ENCODE measurements at regions not wholly inside any gene's neighbourhood (a gene's known extent, or its start where the extent isn't known, plus 50 kb on each side); places are given as distances from the start of the nearest gene placed in this dataset.
A peak's percentile ranks its signal among the peaks of the same experiment; 100 is the strongest.

DNA sequence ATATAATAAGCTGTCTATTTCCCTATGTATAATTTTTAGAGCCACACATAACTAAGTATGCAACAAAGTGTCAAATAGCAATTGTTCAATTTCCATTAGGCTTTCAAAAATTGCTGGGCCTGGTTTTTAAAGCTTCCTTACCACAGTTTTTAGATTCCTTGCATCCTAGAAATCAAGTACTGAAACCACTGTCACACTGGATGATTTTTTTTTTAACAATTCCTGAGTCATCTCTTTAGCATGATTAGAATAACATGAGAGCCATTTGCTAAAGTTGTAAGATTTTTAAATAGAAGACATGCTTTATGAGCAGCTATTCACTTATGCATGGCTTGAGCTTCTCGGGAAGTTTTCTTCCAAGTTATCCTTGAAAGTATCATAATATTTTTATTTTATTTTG, 319.5 kb upstream of the NXPH2 start:
- H3K9me3 ChIP-seq (ENCODE audit: low read length): no peaks in the 10 kb centered on the region
- H2AFZ ChIP-seq (ENCODE audit: low read length): no peak overlapping the region
- BruUV-seq (replicated peaks): no TSS peak
- no peaks in the 10 kb centered on the region; the same call in 1 of the 2 replicates for H3K9me2 ChIP-seq (replicated peaks; ENCODE audit: low read length)
- intact Hi-C loops (cut with micrococcal nuclease): no loop called here
- H4K20me1 ChIP-seq (ENCODE audit: low read length): no peaks in the 10 kb centered on the region
- H3K27ac ChIP-seq (ENCODE audit: low read length): no peak overlapping the region
- POLR2A ChIA-PET (ENCODE audit: unreplicated experiment): no interaction called here
- no peaks in the 10 kb centered on the region for H3K27me3 ChIP-seq (ENCODE audit: low read length)
- ATAC-seq (no peak), DNase-seq (no peak)
- H3K4me2 ChIP-seq (ENCODE audit: low read length): no peak overlapping the region
- H3K9ac ChIP-seq (ENCODE audit: low read length): no peak overlapping the region
- H3K4me1 ChIP-seq (ENCODE audit: insufficient read depth, low read length): no peaks in the 10 kb centered on the region
- no peaks in the 10 kb centered on the region for H3K79me2 ChIP-seq (ENCODE audit: low read length)
- H3K4me3 ChIP-seq (ENCODE audit: low read length): no peak overlapping the region
- H3K36me3 ChIP-seq (ENCODE audit: low read depth, low read length): no peaks in the 10 kb centered on the region
- TF ChIP-seq, protein P1, sequence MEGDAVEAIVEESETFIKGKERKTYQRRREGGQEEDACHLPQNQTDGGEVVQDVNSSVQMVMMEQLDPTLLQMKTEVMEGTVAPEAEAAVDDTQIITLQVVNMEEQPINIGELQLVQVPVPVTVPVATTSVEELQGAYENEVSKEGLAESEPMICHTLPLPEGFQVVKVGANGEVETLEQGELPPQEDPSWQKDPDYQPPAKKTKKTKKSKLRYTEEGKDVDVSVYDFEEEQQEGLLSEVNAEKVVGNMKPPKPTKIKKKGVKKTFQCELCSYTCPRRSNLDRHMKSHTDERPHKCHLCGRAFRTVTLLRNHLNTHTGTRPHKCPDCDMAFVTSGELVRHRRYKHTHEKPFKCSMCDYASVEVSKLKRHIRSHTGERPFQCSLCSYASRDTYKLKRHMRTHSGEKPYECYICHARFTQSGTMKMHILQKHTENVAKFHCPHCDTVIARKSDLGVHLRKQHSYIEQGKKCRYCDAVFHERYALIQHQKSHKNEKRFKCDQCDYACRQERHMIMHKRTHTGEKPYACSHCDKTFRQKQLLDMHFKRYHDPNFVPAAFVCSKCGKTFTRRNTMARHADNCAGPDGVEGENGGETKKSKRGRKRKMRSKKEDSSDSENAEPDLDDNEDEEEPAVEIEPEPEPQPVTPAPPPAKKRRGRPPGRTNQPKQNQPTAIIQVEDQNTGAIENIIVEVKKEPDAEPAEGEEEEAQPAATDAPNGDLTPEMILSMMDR (conservative IDR thresholded peaks at IDR 0.05; ENCODE audit: low read depth, low read length): no peak
- TF ChIP-seq EZH2 (IDR thresholded peaks at IDR 0.05; ENCODE audit: low read length, unreplicated experiment): no peak
- TF ChIP-seq EZH2phosphoT487 (IDR thresholded peaks at IDR 0.05; ENCODE audit: borderline replicate concordance, low read length): no peak
- CTCF ChIA-PET: no interaction called here
- no peaks in the 10 kb centered on the region for H3F3A ChIP-seq (ENCODE audit: low read length, unreplicated experiment)

DNA sequence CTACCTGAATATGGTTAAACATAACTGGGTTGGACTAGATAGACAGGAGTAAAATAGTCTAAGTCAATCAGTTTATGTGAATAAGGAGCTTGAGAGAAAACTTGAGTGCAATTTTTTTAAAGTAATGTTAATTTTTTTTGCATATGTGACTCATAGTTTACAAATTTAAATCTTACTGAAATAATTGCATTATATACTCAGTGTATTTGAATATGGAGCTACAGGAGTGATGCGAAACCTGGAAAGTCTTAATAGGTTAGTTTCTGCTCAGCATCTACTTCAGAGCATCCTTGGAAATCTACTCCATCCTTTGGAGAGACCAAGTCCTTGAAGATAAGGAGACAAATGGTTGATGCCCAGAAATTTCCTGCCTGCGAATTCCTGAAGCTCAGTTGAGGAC, 318.8 kb upstream of the NXPH2 start:
- H3K4me2 ChIP-seq (ENCODE audit: low read length): no peak overlapping the region
- no peak overlapping the region for H3K4me3 ChIP-seq (ENCODE audit: low read length)
- H2AFZ ChIP-seq (ENCODE audit: low read length): no peak overlapping the region
- ChIA-PET POLR2A (ENCODE audit: unreplicated experiment) (no interaction called here), CTCF (no interaction called here)
- intact Hi-C loops (cut with micrococcal nuclease): no loop called here
- DNase-seq: no peak
- H3K79me2 ChIP-seq (ENCODE audit: low read length): no peaks in the 10 kb centered on the region
- no peaks in the 10 kb centered on the region for H3K36me3 ChIP-seq (ENCODE audit: low read depth, low read length)
- ATAC-seq: no peak
- TF ChIP-seq EZH2phosphoT487 (IDR thresholded peaks at IDR 0.05; ENCODE audit: borderline replicate concordance, low read length) (no peak), EZH2 (IDR thresholded peaks at IDR 0.05; ENCODE audit: low read length, unreplicated experiment) (no peak)
- TF ChIP-seq, protein P1 (conservative IDR thresholded peaks at IDR 0.05; ENCODE audit: low read depth, low read length): no peak
- BruUV-seq (replicated peaks): no TSS peak
- H4K20me1 ChIP-seq (ENCODE audit: low read length): no peaks in the 10 kb centered on the region
- no peak overlapping the region for H3K27ac ChIP-seq (ENCODE audit: low read length)
- H3K9me2 ChIP-seq (replicated peaks; ENCODE audit: low read length): no peaks in the 10 kb centered on the region; the same call in 1 of the 2 replicates
- no peaks in the 10 kb centered on the region for H3K27me3 ChIP-seq (ENCODE audit: low read length)
- H3K9ac ChIP-seq (ENCODE audit: low read length): no peak overlapping the region
- no peaks in the 10 kb centered on the region for H3K9me3 ChIP-seq (ENCODE audit: low read length)
- H3K4me1 ChIP-seq (ENCODE audit: insufficient read depth, low read length): no peaks in the 10 kb centered on the region
- H3F3A ChIP-seq (ENCODE audit: low read length, unreplicated experiment): no peaks in the 10 kb centered on the region

DNA sequence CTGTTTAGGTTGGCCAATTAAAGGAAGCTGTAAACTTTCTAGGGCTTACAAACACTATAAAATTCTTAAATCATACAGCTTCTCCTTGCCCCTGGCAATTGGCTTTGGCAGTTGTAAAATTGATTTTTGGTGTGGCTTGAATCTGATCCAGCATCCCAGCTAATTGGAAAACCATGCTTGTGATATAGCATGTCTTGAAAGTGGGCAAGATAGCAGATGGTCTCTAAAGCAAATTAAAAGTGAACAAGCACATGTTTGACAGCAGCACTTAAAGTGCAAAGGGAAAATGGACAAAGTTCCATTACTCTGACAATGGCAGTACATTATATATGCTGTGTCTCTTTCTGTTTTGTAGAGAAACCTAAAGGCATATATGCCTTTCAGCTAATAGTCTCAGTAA, 302.9 kb upstream of the NXPH2 start:
- no peak overlapping the region for H3K4me2 ChIP-seq (ENCODE audit: low read length)
- CTCF ChIA-PET: interaction anchor here (0.6 kb wide), 1 partner anchor 135 kb away, joined by 3 read pairs; no protein-coding TSS in a partner anchor
- no peak overlapping the region for H3K9ac ChIP-seq (ENCODE audit: low read length)
- POLR2A ChIA-PET (ENCODE audit: unreplicated experiment): no interaction called here
- H3K27ac ChIP-seq (ENCODE audit: low read length): no peak overlapping the region
- no TSS peak for BruUV-seq (replicated peaks)
- intact Hi-C loops (cut with micrococcal nuclease): loop anchor here (5.0 kb wide), 1 partner anchor 136 kb away; no protein-coding TSS in a partner anchor
- H3K9me3 ChIP-seq (ENCODE audit: low read length): no peaks in the 10 kb centered on the region
- no peak overlapping the region for H3K4me3 ChIP-seq (ENCODE audit: low read length)
- H4K20me1 ChIP-seq (ENCODE audit: low read length): no peaks in the 10 kb centered on the region
- no peak overlapping the region for H2AFZ ChIP-seq (ENCODE audit: low read length)
- DNase-seq (peak; percentile 19), ATAC-seq (peak; percentile 37)
- H3K27me3 ChIP-seq (ENCODE audit: low read length): no peaks in the 10 kb centered on the region
- H3K36me3 ChIP-seq (ENCODE audit: low read depth, low read length): no peaks in the 10 kb centered on the region
- no peaks in the 10 kb centered on the region for H3K9me2 ChIP-seq (replicated peaks; ENCODE audit: low read length)
- H3F3A ChIP-seq (ENCODE audit: low read length, unreplicated experiment): peaks cover 5% of the 10 kb centered on the region
- H3K79me2 ChIP-seq (ENCODE audit: low read length): no peaks in the 10 kb centered on the region
- H3K4me1 ChIP-seq (ENCODE audit: insufficient read depth, low read length): peaks cover 19% of the 10 kb centered on the region
- TF ChIP-seq EZH2 (IDR thresholded peaks at IDR 0.05; ENCODE audit: low read length, unreplicated experiment) (no peak), EZH2phosphoT487 (IDR thresholded peaks at IDR 0.05; ENCODE audit: borderline replicate concordance, low read length) (no peak)
- TF ChIP-seq, protein P1 (conservative IDR thresholded peaks at IDR 0.05; ENCODE audit: low read depth, low read length): no peak
